GM12891 (cell line): ENCODE measurements at regions not wholly inside any gene's neighbourhood (a gene's known extent, or its start where the extent isn't known, plus 50 kb on each side); places are given as distances from the start of the nearest gene placed in this dataset.

Source experiments
- POLR2A ChIP-seq: IDR thresholded peaks from 2 replicates; pipeline ENCODE4 v1.6.1; 2011; ENCODE audit warnings: low read depth, low read length, control low read depth
- POLR2AphosphoS5 ChIP-seq: IDR thresholded peaks from 2 replicates; pipeline ENCODE4 v1.6.1; 2011; ENCODE audit warnings: low read depth, low read length, control low read depth
- POU2F2 ChIP-seq: IDR thresholded peaks from 2 replicates; pipeline ENCODE4 v1.6.1; 2011; ENCODE audit warnings: low read depth, mild to moderate bottlenecking, control low read depth, low read length, moderate library complexity

DNA sequence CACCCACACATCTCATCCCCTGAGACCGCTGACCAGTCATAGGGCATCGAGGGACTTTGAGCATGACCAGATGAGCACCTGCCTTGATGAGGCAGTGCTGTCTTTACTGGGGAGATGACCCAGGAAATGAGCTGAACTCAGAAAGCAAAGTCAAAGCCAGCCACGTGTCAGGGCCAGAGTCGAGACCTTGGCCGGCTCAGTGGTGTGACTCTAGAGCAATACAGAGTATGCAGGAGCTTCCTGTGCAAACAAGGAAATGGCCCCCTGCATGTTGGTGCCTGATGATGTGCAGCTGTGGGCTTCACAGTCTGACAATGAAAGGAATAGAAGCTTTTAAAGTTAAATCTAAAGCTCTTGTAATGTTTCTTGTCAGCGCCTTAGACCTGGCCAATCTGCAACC is 332.9 kb downstream of the PCNX1 start:
- TF ChIP-seq POLR2A (no peak), POU2F2 (no peak), POLR2AphosphoS5 (no peak)
